ACC112 (cell line): ENCODE measurements at regions not wholly inside any gene's neighbourhood (a gene's known extent, or its start where the extent isn't known, plus 50 kb on each side); places are given as distances from the start of the nearest gene placed in this dataset.
"Not testable (repeated sequence)": the region's sequence is repeated elsewhere in the genome, so short reads cannot be mapped to it uniquely, and the experiment has no call there.

Source experiments
- H2AFZ ChIP-seq: fragments of 200-600 bp; sonication (generic); one replicate; pipeline ENCODE4 v1.6.0; 2017; ENCODE audit warnings: antibody characterized with exemption, low read length; ENCODE audit not compliant: unreplicated experiment
- H3K27ac ChIP-seq: fragments of 200-600 bp; sonication (generic); 2 replicates; pipeline ENCODE4 v1.5.1; 2014; ENCODE audit warnings: low read depth, mild to moderate bottlenecking, antibody characterized with exemption, low read length, moderate library complexity
- H3K27me3 ChIP-seq: fragments of 200-600 bp; sonication (generic); 2 replicates; pipeline ENCODE4 v1.6.1; 2014; ENCODE audit warnings: mild to moderate bottlenecking, antibody characterized with exemption, low read length, moderate library complexity, mixed read lengths; ENCODE audit not compliant: insufficient read depth
- H3K36me3 ChIP-seq: fragments of 200-600 bp; sonication (generic); 2 replicates; pipeline ENCODE4 v1.6.1; 2016; ENCODE audit warnings: mild to moderate bottlenecking, antibody characterized with exemption, low read length, moderate library complexity, mixed read lengths; ENCODE audit not compliant: insufficient read depth
- H3K4me1 ChIP-seq: fragments of 200-600 bp; sonication (generic); one replicate; pipeline ENCODE4 v1.6.1; 2016; ENCODE audit warnings: low read length, mixed read lengths; ENCODE audit not compliant: insufficient read depth, unreplicated experiment, control insufficient read depth
- H3K4me3 ChIP-seq: fragments of 200-600 bp; sonication (generic); 2 replicates; pipeline ENCODE4 v1.5.1; 2014; ENCODE audit warnings: mild to moderate bottlenecking, low read depth, low read length
- H3K79me2 ChIP-seq: fragments of 200-600 bp; sonication (generic); one replicate; pipeline ENCODE4 v1.6.0; 2016; ENCODE audit warnings: low read length; ENCODE audit not compliant: control insufficient read depth, unreplicated experiment, insufficient read depth

GRCh38 chr17:51366866-51367265, 106.5 kb downstream of the UTP18 start:
- Histone ChIP-seq H3K79me2 (no peaks in the 10 kb centered on the region), H3K4me1 (no peaks in the 10 kb centered on the region), H3K27me3 (peaks cover 6% of the 10 kb centered on the region; the same call in 1 of the 2 replicates), H3K27ac (no peak overlapping the region), H3K4me3 (no peak overlapping the region), H2AFZ (no peak overlapping the region), H3K36me3 (no peaks in the 10 kb centered on the region)

- H3K79me2 ChIP-seq, H3K4me3 ChIP-seq, H3K36me3 ChIP-seq, H3K4me1 ChIP-seq, H3K27ac ChIP-seq, H3K27me3 ChIP-seq, H2AFZ ChIP-seq: not testable (repeated sequence)
Measured at GRCh38 chr17:51367836-51368235, 107.5 kb downstream of the UTP18 start.

DNA sequence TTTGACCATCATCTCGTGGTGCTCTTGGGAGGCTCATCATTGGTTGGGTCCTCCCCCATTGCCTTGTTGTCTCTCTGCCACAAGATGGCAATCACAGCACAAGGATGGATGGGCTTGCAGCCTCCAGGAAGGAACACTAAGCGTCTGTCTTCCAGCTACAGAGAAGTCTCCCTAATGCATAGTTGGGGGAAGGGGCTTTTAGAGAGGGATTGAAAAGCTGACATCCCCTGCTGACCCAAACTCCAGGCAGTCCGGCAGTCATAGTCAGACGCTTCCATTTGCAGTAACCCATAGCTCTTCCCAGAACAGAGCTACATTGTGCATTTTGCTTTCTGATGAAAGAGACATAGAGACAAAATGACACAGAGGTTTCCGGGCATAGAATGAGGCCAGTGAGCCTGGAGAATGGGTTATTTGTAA, 111.4 kb downstream of the UTP18 start:
- no peak overlapping the region for H3K4me3 ChIP-seq
- H3K4me1 ChIP-seq = no peaks in the 10 kb centered on the region
- no peak overlapping the region for H2AFZ ChIP-seq
- no peaks in the 10 kb centered on the region for H3K79me2 ChIP-seq
- H3K27me3 ChIP-seq = no peaks in the 10 kb centered on the region
- no peak overlapping the region for H3K27ac ChIP-seq
- no peaks in the 10 kb centered on the region for H3K36me3 ChIP-seq

DNA sequence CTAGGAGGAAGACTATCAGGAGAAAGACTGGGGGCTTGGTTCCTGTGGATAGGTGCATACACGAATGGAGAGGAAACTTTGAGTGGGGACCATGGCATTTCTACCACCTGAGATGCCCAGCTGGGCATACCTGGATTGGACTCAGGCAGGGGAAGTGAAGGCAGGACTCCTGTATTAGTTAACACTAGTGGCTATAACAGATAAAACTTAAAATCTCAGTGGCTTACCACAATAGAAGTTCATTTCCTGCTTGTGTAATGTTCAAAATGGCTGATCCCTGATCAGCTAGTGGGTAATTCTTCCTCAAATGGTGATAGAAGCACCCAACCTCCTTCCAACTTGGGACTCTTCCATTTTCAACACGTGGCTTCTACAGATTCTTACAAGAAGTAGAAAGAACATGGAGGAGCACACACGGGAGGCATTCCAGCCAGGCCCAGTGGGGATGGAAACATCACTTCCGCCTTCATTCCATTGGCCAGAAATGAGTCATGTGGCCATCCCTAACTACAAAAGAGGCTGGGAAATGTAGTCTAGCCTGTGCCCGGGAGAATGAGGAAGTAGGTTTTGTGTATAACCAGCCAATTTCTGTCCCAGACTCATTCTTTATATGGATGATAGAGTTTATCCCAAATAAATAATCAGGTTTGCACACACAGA, 112.1 kb downstream of the UTP18 start:
- H3K4me3 ChIP-seq = peak overlapping the region; percentile 49; the same call in 1 of the 2 replicates
- no peak overlapping the region for H3K27ac ChIP-seq
- no peaks in the 10 kb centered on the region for H3K4me1 ChIP-seq
- no peaks in the 10 kb centered on the region for H3K27me3 ChIP-seq
- peak overlapping the region; percentile 68 for H2AFZ ChIP-seq
- no peaks in the 10 kb centered on the region for H3K79me2 ChIP-seq
- H3K36me3 ChIP-seq = no peaks in the 10 kb centered on the region

- no peaks in the 10 kb centered on the region for H3K27me3 ChIP-seq
- no peaks in the 10 kb centered on the region for H3K4me1 ChIP-seq
- no peaks in the 10 kb centered on the region for H3K36me3 ChIP-seq
- H2AFZ ChIP-seq = no peak overlapping the region
- no peak overlapping the region for H3K27ac ChIP-seq
- H3K79me2 ChIP-seq = no peaks in the 10 kb centered on the region
- H3K4me3 ChIP-seq = no peak overlapping the region
Measured at GRCh38 chr17:51373489-51374152, 113.3 kb downstream of the UTP18 start.

DNA sequence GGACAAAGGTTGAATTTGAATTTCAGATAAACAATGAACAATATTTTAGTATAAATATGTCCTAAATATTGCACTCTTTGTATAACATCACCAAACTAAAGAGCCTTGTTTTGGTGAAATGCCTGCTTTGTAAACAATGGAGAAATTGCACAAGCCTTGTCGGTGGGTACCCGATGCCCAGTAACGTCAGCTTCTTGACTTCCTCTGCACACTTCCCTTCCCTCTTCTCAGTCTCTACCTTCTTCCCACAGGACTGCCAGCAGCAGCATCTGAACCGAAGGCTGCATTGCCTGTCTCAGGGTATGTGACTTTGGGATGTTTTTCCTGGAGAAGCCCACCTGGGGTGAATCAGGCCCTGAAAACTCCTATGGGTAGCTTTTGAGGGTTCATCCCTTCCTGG, 113.9 kb downstream of the UTP18 start:
- Histone ChIP-seq H3K27ac (no peak overlapping the region), H3K36me3 (no peaks in the 10 kb centered on the region), H2AFZ (no peak overlapping the region), H3K4me3 (no peak overlapping the region), H3K4me1 (no peaks in the 10 kb centered on the region), H3K79me2 (no peaks in the 10 kb centered on the region), H3K27me3 (no peaks in the 10 kb centered on the region)

GRCh38 chr17:51375771-51376170, 115.4 kb downstream of the UTP18 start:
- H3K4me3 ChIP-seq = no peak overlapping the region
- H3K36me3 ChIP-seq = no peaks in the 10 kb centered on the region
- H3K4me1 ChIP-seq = no peaks in the 10 kb centered on the region
- H3K27ac ChIP-seq = no peak overlapping the region
- H3K27me3 ChIP-seq = no peaks in the 10 kb centered on the region
- H2AFZ ChIP-seq = no peak overlapping the region
- H3K79me2 ChIP-seq = no peaks in the 10 kb centered on the region

- H3K4me3 ChIP-seq = no peak overlapping the region
- H3K79me2 ChIP-seq = no peaks in the 10 kb centered on the region
- H3K36me3 ChIP-seq = no peaks in the 10 kb centered on the region
- no peaks in the 10 kb centered on the region for H3K4me1 ChIP-seq
- H3K27me3 ChIP-seq = no peaks in the 10 kb centered on the region
- H2AFZ ChIP-seq = no peak overlapping the region
- no peak overlapping the region for H3K27ac ChIP-seq
Measured at GRCh38 chr17:51376739-51377138, 116.4 kb downstream of the UTP18 start.

DNA sequence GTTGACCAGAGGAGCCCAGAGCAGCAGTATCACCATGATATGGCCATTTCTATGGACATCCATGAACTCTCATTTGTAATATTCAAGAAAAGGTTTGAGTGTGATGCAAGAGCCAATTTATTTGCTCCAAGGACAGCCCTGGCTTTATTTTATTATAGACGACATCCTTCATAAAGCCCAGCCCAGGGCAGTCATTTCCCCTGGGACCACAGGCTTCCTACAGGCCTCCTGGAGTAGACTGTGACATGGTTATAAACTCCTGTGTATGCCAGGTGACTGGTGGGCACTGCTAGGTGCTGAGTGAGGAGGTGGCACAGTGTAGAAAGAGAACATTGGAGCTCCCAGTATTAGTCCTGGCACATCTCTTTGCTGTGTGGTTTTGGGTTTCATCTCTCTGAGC, 120.9 kb downstream of the UTP18 start:
- no peaks in the 10 kb centered on the region for H3K79me2 ChIP-seq
- H2AFZ ChIP-seq = no peak overlapping the region
- H3K27ac ChIP-seq = no peak overlapping the region
- H3K36me3 ChIP-seq = no peaks in the 10 kb centered on the region
- H3K4me3 ChIP-seq = no peak overlapping the region
- H3K4me1 ChIP-seq = no peaks in the 10 kb centered on the region
- H3K27me3 ChIP-seq = no peaks in the 10 kb centered on the region

GRCh38 chr17:51385208-51385607, 124.9 kb downstream of the UTP18 start:
- Histone ChIP-seq H3K27ac (no peak overlapping the region), H3K27me3 (0 out of 2 replicates have a peak, but pooled peaks cover 2% of the 10 kb centered on the region), H2AFZ (no peak overlapping the region), H3K36me3 (no peaks in the 10 kb centered on the region), H3K4me1 (no peaks in the 10 kb centered on the region), H3K4me3 (no peak overlapping the region), H3K79me2 (no peaks in the 10 kb centered on the region)

GRCh38 chr17:51387582-51387981, 127.2 kb downstream of the UTP18 start:
- Histone ChIP-seq H3K79me2 (no peaks in the 10 kb centered on the region), H3K36me3 (no peaks in the 10 kb centered on the region), H3K27ac (no peak overlapping the region), H3K4me3 (no peak overlapping the region), H3K27me3 (0 out of 2 replicates have a peak, but pooled peaks cover 2% of the 10 kb centered on the region), H3K4me1 (no peaks in the 10 kb centered on the region), H2AFZ (no peak overlapping the region)
